HG02938 (cell line): ENCODE measurements at regions not wholly inside any gene's neighbourhood (a gene's known extent, or its start where the extent isn't known, plus 50 kb on each side); places are given as distances from the start of the nearest gene placed in this dataset.
"Not testable (repeated sequence)": the region's sequence is repeated elsewhere in the genome, so short reads cannot be mapped to it uniquely, and the experiment has no call there.

Experiments used
- ATAC-seq: cut with Tn5 transposase; IDR thresholded peaks from one replicate; pipeline ENCODE4 v1.9.1; 2021; ENCODE audit warnings: mild to moderate bottlenecking, moderate library complexity; ENCODE audit not compliant: unreplicated experiment

- ATAC-seq = not testable (repeated sequence)
Observed at GRCh38 chr17:45585794-45586650, 95.5 kb upstream of the PLEKHM1 start.

GRCh38 chr17:45586651-45586934 is 96.1 kb upstream of the PLEKHM1 start:
- not testable (repeated sequence) for ATAC-seq

GRCh38 chr17:45592433-45592923 is 102.0 kb upstream of the PLEKHM1 start:
- ATAC-seq = not testable (repeated sequence)

GRCh38 chr17:45596347-45596746 is 105.8 kb upstream of the PLEKHM1 start:
- ATAC-seq = not testable (repeated sequence)

GRCh38 chr17:45600052-45601012 is 109.8 kb upstream of the PLEKHM1 start:
- not testable (repeated sequence) for ATAC-seq

GRCh38 chr17:45601013-45601412 is 110.5 kb upstream of the PLEKHM1 start:
- ATAC-seq = not testable (repeated sequence)

GRCh38 chr17:45601605-45602539 is 111.4 kb upstream of the PLEKHM1 start:
- ATAC-seq = not testable (repeated sequence)

- not testable (repeated sequence) for ATAC-seq
Observed at GRCh38 chr17:45605751-45606150, 115.2 kb upstream of the PLEKHM1 start.

GRCh38 chr17:45619984-45620405 is 129.5 kb upstream of the PLEKHM1 start:
- ATAC-seq = peak; percentile 95

GRCh38 chr17:45620468-45620867 is 129.9 kb upstream of the PLEKHM1 start:
- peak; percentile 29 for ATAC-seq

GRCh38 chr17:45621087-45621486 is 130.6 kb upstream of the PLEKHM1 start:
- not testable (repeated sequence) for ATAC-seq

GRCh38 chr17:45622295-45622694 is 131.8 kb upstream of the PLEKHM1 start:
- not testable (repeated sequence) for ATAC-seq

GRCh38 chr17:45628019-45628418 is 137.5 kb upstream of the PLEKHM1 start:
- ATAC-seq = no peak

GRCh38 chr17:45631941-45632340 is 141.4 kb upstream of the PLEKHM1 start:
- no peak for ATAC-seq

GRCh38 chr17:45639297-45639849 is 144.7 kb upstream of the CRHR1 start:
- ATAC-seq = no peak

- no peak for ATAC-seq
Observed at GRCh38 chr17:45640141-45640850, 143.8 kb upstream of the CRHR1 start.

GRCh38 chr17:45641541-45641940 is 142.6 kb upstream of the CRHR1 start:
- no peak for ATAC-seq

GRCh38 chr17:45643591-45643990 is 140.5 kb upstream of the CRHR1 start:
- ATAC-seq = no peak

GRCh38 chr17:45644637-45645036 is 139.5 kb upstream of the CRHR1 start:
- ATAC-seq = not testable (repeated sequence)
